ELR (cell line): ENCODE measurements at regions not wholly inside any gene's neighbourhood (a gene's known extent, or its start where the extent isn't known, plus 50 kb on each side); places are given as distances from the start of the nearest gene placed in this dataset.
"Not testable (repeated sequence)": the region's sequence is repeated elsewhere in the genome, so short reads cannot be mapped to it uniquely, and the experiment has no call there.

Experiments
- DNase-seq: peaks from one replicate; pipeline ENCODE4 v3.0.0-alpha.2; 2015; ENCODE audit warnings: low read depth

- DNase-seq, result not testable (repeated sequence)
These were observed 863.9 kb upstream of the DEFB115 start for GRCh38 chr20:30393523-30393922.

DNA sequence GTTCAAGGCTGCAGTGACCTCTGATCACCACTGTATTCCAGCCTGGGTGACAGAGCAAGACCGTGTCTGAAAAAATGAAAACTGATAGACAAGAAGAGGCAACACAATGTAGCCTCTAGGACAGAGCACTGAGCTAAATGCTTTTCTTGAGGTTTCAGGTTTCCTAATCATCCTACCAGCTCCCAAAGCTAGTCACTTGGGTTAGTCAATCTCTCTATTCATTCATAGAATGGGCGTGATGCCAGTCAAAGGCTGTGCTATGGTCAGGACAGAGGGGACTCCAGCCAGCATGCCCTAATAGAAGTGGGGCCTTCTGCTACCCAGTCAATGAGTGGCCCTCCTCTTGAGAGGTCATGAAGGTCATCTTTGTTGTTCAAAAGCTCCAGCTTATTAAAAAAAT is 860.4 kb upstream of the DEFB115 start:
- DNase-seq, result not testable (repeated sequence)

DNA sequence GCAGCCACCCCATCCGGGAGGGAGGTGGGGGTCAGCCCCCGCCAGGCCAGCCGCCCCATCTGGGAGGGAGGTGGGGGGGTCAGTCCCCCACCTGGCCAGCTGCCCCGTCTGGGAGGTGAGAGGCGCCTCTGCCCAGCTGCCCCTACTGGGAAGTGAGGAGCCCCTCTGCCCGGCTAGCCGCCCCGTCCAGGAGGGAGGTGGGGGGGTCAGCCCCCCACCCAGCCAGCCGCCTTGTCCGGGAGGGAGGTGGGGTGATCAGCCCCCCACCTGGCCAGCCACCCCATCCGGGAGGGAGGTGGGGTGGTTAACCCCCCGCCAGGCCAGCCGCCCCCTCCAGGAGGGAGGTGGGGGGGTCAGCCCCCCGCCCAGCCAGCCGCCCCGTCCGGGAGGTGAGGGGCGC is 852.4 kb upstream of the DEFB115 start:
- DNase-seq, result not testable (repeated sequence)

GRCh38 chr20:30405585-30405984 is 851.9 kb upstream of the DEFB115 start:
- not testable (repeated sequence) for DNase-seq

- DNase-seq, result peak; percentile 26
These were observed 851.1 kb upstream of the DEFB115 start for GRCh38 chr20:30406370-30406769.

- DNase-seq, result no peak
These were observed 844.5 kb upstream of the DEFB115 start for GRCh38 chr20:30412972-30413371.

DNA sequence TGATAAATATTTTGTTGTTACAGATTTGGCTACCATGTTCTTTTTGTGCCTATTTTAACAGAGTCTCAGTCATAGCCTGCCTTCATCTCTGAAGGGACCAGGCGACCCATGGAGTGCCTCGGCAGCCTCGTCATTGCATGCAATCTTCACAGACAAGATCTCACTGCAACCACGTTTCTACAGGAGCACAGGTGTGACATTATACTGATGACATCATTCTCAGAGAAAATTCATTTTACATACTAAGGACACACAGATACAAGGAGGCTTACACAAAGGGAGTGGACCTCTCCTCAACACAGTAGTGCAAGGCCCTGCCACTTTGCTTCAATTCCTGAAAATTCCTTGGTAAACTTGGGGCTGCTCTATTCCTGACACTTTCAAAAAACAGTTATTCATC is 840.1 kb upstream of the DEFB115 start:
- DNase-seq, result not testable (repeated sequence)

DNA sequence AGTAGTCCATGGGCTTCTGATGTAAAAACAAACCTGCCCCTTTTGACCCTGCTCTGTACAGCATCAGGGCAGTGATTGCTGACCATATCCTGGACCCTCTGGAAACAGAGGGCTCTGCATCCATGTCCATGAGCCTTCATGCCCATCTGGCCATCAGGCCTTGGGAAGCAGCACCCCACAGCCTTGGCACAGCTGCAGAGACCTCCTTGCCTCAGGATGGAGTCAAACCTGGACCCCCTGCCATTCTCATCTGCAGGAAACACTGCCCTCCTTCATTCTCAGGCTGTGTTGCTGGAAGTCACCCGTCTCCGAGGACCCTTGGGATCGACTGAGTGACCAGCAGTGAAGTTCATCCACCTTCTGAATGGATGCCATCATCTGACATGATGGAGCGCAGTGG is 839.1 kb upstream of the DEFB115 start:
- not testable (repeated sequence) for DNase-seq

GRCh38 chr20:30419466-30419865 is 838.0 kb upstream of the DEFB115 start:
- DNase-seq, result no peak

DNA sequence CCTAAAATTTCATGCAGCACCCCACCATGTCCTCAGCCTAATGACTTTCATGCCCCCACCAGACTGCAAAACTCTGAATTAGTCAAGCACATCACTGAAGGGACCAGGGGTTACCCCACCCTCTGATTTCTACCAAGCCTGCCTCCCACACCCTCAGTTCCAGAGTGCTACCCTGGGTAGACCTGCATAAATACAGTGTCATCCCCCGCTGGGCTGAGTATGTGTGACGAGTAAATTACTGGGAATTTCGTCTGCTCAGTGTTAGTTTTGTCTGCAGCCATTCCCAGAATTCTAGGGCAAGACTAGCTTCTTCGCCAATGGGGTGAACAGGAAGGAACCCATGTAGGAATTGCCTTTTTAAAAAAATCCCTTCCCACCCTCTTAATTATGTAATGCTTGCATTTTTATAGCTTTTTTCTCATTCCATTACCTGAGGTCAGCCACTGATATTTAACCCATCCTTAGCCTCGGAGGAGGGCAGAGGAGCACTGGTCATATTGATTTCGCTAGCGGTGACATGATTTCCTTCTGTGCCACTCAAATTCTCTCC is 837.5 kb upstream of the DEFB115 start:
- DNase-seq, result not testable (repeated sequence)
